A549 (cell line): ENCODE measurements at regions not wholly inside any gene's neighbourhood (a gene's known extent, or its start where the extent isn't known, plus 50 kb on each side); places are given as distances from the start of the nearest gene placed in this dataset.

Experiments
- CBX8 ChIP-seq: fragments of 200-600 bp; sonication (generic); IDR thresholded peaks from 2 replicates; pipeline ENCODE4 v1.6.1; 2016
- CHD4 ChIP-seq: fragments of 200-600 bp; sonication (generic); IDR thresholded peaks from 2 replicates; pipeline ENCODE4 v1.6.1; 2016; ENCODE audit warnings: antibody characterized with exemption, mild to moderate bottlenecking, borderline replicate concordance
- CTCF ChIP-seq: fragments of >200 bp; sonication (Bioruptor Twin); formaldehyde crosslinking; IDR thresholded peaks from 3 replicates; pipeline ENCODE4 v1.5.1; 2016
- EP300 ChIP-seq, 2 experiments: fragments of >200 bp; sonication (Bioruptor Twin); formaldehyde crosslinking; IDR thresholded peaks; 2 replicates in 1 of 2; 3 replicates in 1 of 2; pipeline ENCODE4 v1.6.1; 2016 to 2017
- ESRRA ChIP-seq: fragments of 150-350 bp; IDR thresholded peaks from 2 replicates; pipeline ENCODE4 v1.6.1; 2014; ENCODE audit warnings: mild to moderate bottlenecking, low read length, borderline replicate concordance
- MAFK ChIP-seq: fragments of 450-650 bp; IDR thresholded peaks from 2 replicates; pipeline ENCODE4 v1.6.1; 2014; ENCODE audit not compliant: partially characterized antibody
- PBX3 ChIP-seq: IDR thresholded peaks from 2 replicates; pipeline ENCODE4 v1.6.1; 2012
- PHF8 ChIP-seq: fragments of 200-600 bp; sonication (generic); IDR thresholded peaks from 2 replicates; pipeline ENCODE4 v1.6.1; 2016; ENCODE audit warnings: low read depth, mild to moderate bottlenecking, antibody characterized with exemption, moderate library complexity, borderline replicate concordance
- POLR2A ChIP-seq: IDR thresholded peaks from 2 replicates; pipeline ENCODE4 v1.6.1; 2012; ENCODE audit warnings: mild to moderate bottlenecking, low read length
- REST ChIP-seq: fragments of 200-600 bp; sonication (generic); IDR thresholded peaks from 2 replicates; pipeline ENCODE4 v1.6.1; 2016; ENCODE audit warnings: antibody characterized with exemption, mild to moderate bottlenecking, moderate library complexity
- RFX5 ChIP-seq: fragments of 450-650 bp; IDR thresholded peaks from 2 replicates; pipeline ENCODE4 v1.7.1; 2014; ENCODE audit warnings: antibody characterized with exemption, mild to moderate bottlenecking, moderate library complexity
- ZNF302 ChIP-seq: fragments of 250-450 bp; sonication (Bioruptor Pico); IDR thresholded peaks from 2 replicates; pipeline ENCODE4 v1.9.0; 2021; ENCODE audit warnings: inconsistent platforms, mild to moderate bottlenecking, moderate library complexity

GRCh38 chr10:128437786-128438345 lies 311.6 kb upstream of the MKI67 start:
- TF ChIP-seq CTCF (no peak), ZNF302 (CRISPR knock-in tag) (no peak), RFX5 (no peak), REST (no peak), EP300 (IDR thresholded peaks at IDR 0.05) (no peak), POLR2A (no peak), CHD4 (no peak), PBX3 (no peak), MAFK (no peak), PHF8 (no peak), ESRRA (no peak), CBX8 (no peak)
